Neural cell (in vitro differentiated cells): ENCODE measurements at regions not wholly inside any gene's neighbourhood (a gene's known extent, or its start where the extent isn't known, plus 50 kb on each side); places are given as distances from the start of the nearest gene placed in this dataset.

Experiments used
- CTCF ChIP-seq: fragments of 450-650 bp; IDR thresholded peaks from 2 replicates; pipeline ENCODE4 v1.5.1; 2014; ENCODE audit warnings: antibody characterized with exemption, mild to moderate bottlenecking, moderate library complexity; ENCODE audit not compliant: poor library complexity, severe bottlenecking
- EP300 ChIP-seq: fragments of 450-650 bp; conservative IDR thresholded peaks from 2 replicates; pipeline ENCODE4 v1.6.1; 2014; ENCODE audit warnings: antibody characterized with exemption, mild to moderate bottlenecking, moderate library complexity; ENCODE audit not compliant: poor library complexity, severe bottlenecking
- MXI1 ChIP-seq: fragments of 450-650 bp; conservative IDR thresholded peaks from 2 replicates; pipeline ENCODE4 v1.6.1; 2014; ENCODE audit warnings: antibody characterized with exemption, mild to moderate bottlenecking; ENCODE audit not compliant: poor library complexity, severe bottlenecking
- RAD21 ChIP-seq: fragments of 450-650 bp; conservative IDR thresholded peaks from 2 replicates; pipeline ENCODE4 v1.6.1; 2014; ENCODE audit warnings: antibody characterized with exemption, mild to moderate bottlenecking, moderate library complexity
- TAF1 ChIP-seq: IDR thresholded peaks from 2 replicates; pipeline ENCODE4 v1.6.1; 2012; ENCODE audit warnings: low read depth

- TF ChIP-seq TAF1 (no peak), EP300 (no peak), CTCF (no peak), MXI1 (no peak), RAD21 (no peak)
Observed at GRCh38 chr4:62970846-62971245, 1438.4 kb downstream of the TECRL start.
